ENCODE measurements at regions not wholly inside any gene's neighbourhood (a gene's known extent, or its start where the extent isn't known, plus 50 kb on each side); places are given as distances from the start of the nearest gene placed in this dataset.

GRCh38 chr14:53608369-53608768 is 348.3 kb downstream of the BMP4 start:
- TF ChIP-seq, protein P1, sequence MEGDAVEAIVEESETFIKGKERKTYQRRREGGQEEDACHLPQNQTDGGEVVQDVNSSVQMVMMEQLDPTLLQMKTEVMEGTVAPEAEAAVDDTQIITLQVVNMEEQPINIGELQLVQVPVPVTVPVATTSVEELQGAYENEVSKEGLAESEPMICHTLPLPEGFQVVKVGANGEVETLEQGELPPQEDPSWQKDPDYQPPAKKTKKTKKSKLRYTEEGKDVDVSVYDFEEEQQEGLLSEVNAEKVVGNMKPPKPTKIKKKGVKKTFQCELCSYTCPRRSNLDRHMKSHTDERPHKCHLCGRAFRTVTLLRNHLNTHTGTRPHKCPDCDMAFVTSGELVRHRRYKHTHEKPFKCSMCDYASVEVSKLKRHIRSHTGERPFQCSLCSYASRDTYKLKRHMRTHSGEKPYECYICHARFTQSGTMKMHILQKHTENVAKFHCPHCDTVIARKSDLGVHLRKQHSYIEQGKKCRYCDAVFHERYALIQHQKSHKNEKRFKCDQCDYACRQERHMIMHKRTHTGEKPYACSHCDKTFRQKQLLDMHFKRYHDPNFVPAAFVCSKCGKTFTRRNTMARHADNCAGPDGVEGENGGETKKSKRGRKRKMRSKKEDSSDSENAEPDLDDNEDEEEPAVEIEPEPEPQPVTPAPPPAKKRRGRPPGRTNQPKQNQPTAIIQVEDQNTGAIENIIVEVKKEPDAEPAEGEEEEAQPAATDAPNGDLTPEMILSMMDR (conservative IDR thresholded peaks at IDR 0.05 in 1 of 2, IDR thresholded peaks at IDR 0.05 in 1 of 2; ENCODE audit: extremely low read depth in 1 of 2, insufficient read depth in 1 of 2, low read depth in 1 of 2, low read length in 2 of 2): no peak
- TF ChIP-seq EZH2 (IDR thresholded peaks at IDR 0.05; ENCODE audit: borderline replicate concordance, low read length): no peak
